Keratinocyte (primary cell): ENCODE measurements at regions not wholly inside any gene's neighbourhood (a gene's known extent, or its start where the extent isn't known, plus 50 kb on each side); places are given as distances from the start of the nearest gene placed in this dataset.
"Not testable (repeated sequence)": the region's sequence is repeated elsewhere in the genome, so short reads cannot be mapped to it uniquely, and the experiment has no call there.

Source experiments
- DNase-seq: peaks from one replicate; pipeline ENCODE4 v3.0.0-alpha.2; 2011; ENCODE audit warnings: low read depth, missing footprints, low spot score
- FAIRE-seq: peaks from 2 replicates; lab custom pipeline; 2011; peaks lifted over from hg19 to GRCh38; lab: Jason Lieb, UNC
- H2AFZ ChIP-seq: 2 replicates; pipeline ENCODE4 v1.6.0; 2012; ENCODE audit warnings: low read length, control low read depth, inconsistent platforms; ENCODE audit not compliant: control insufficient read depth
- H3K27ac ChIP-seq: 2 replicates; pipeline ENCODE4 v1.5.1; 2011; ENCODE audit warnings: low read length; ENCODE audit not compliant: control insufficient read depth, insufficient read depth
- H3K27me3 ChIP-seq: 3 replicates; pipeline ENCODE4 v1.6.0; 2011; ENCODE audit warnings: low read length; ENCODE audit not compliant: control insufficient read depth, insufficient read depth; ENCODE audit errors: extremely low read depth
- H3K36me3 ChIP-seq, 2 experiments: 2 replicates in 1 of 2; 3 replicates in 1 of 2; pipeline ENCODE4 v1.5.1; 2011; ENCODE audit warnings: low read length in 2 of 2, mild to moderate bottlenecking in 1 of 2; ENCODE audit not compliant: control insufficient read depth in 2 of 2, insufficient read depth in 2 of 2; ENCODE audit errors: extremely low read depth in 1 of 2
- H3K4me1 ChIP-seq: 3 replicates; pipeline ENCODE4 v1.5.1; 2011; ENCODE audit warnings: low read length; ENCODE audit not compliant: control insufficient read depth, insufficient read depth; ENCODE audit errors: extremely low read depth
- H3K4me2 ChIP-seq: 3 replicates; pipeline ENCODE4 v1.6.0; 2011; ENCODE audit warnings: low read depth, low read length; ENCODE audit not compliant: control insufficient read depth, insufficient read depth; ENCODE audit errors: extremely low read depth
- H3K4me3 ChIP-seq, 3 experiments: fragments of 200-600 bp in 1 of 3; sonication (generic) in 1 of 3; 2 replicates in 2 of 3; 3 replicates in 1 of 3; pipeline ENCODE4 v1.5.1; 2011 to 2016; ENCODE audit warnings: low read length in 3 of 3, mild to moderate bottlenecking in 3 of 3, control low read depth in 2 of 3, inconsistent platforms in 1 of 3, low read depth in 1 of 3, mixed read lengths in 1 of 3, mixed run types in 1 of 3, moderate library complexity in 1 of 3; ENCODE audit not compliant: control insufficient read depth in 2 of 3, insufficient read depth in 2 of 3; ENCODE audit errors: extremely low read depth in 1 of 3
- H3K79me2 ChIP-seq: 2 replicates; pipeline ENCODE4 v1.6.0; 2012; ENCODE audit warnings: low read length; ENCODE audit not compliant: control insufficient read depth, insufficient read depth
- H3K9ac ChIP-seq: 3 replicates; pipeline ENCODE4 v1.6.0; 2011; ENCODE audit warnings: low read length; ENCODE audit not compliant: control insufficient read depth, insufficient read depth; ENCODE audit errors: extremely low read depth
- H3K9me1 ChIP-seq: 3 replicates; pipeline ENCODE4 v1.6.0; 2011; ENCODE audit warnings: low read length; ENCODE audit not compliant: control insufficient read depth, insufficient read depth; ENCODE audit errors: extremely low read depth
- H3K9me3 ChIP-seq: 2 replicates; pipeline ENCODE4 v1.5.1; 2012; ENCODE audit warnings: low read depth, low read length; ENCODE audit not compliant: control insufficient read depth
- H4K20me1 ChIP-seq: 3 replicates; pipeline ENCODE4 v1.6.0; 2011; ENCODE audit warnings: low read length; ENCODE audit not compliant: control insufficient read depth, insufficient read depth; ENCODE audit errors: extremely low read depth
- CTCF ChIP-seq, 3 experiments: IDR thresholded peaks in 1 of 3; conservative IDR thresholded peaks in 1 of 3; optimal IDR thresholded peaks in 1 of 3; 2 replicates in 2 of 3; 3 replicates in 1 of 3; pipeline versions ENCODE3 to v1.5.1; 2011; ENCODE audit warnings: low read length in 3 of 3, mild to moderate bottlenecking in 3 of 3, moderate library complexity in 2 of 3, control low read depth in 1 of 3, inconsistent platforms in 1 of 3; ENCODE audit not compliant: insufficient read depth in 2 of 3; ENCODE audit errors: extremely low read depth in 1 of 3
- EZH2 ChIP-seq: IDR thresholded peaks from one replicate; pipeline ENCODE4 v1.6.1; 2012; ENCODE audit warnings: inconsistent platforms, mild to moderate bottlenecking, low read length, moderate library complexity
- dilution Hi-C: fragments of 300-500 bp; cut with MboI; formaldehyde crosslinking; loops from one replicate; pipeline ENCODE4 v1.7.0; 2020; ENCODE audit warnings: low sequenced_read_pairs; ENCODE audit not compliant: extremely low pct_ligation_motif_present

GRCh38 chr13:62375653-62376052, 960.0 kb upstream of the PCDH20 start:
- no peaks in the 10 kb centered on the region for H3K79me2 ChIP-seq
- no peaks in the 10 kb centered on the region for H3K27me3 ChIP-seq
- no peak overlapping the region for H3K4me3 ChIP-seq
- FAIRE-seq (no peak), DNase-seq (no peak)
- H3K9me3 ChIP-seq, result no peaks in the 10 kb centered on the region
- H3K9ac ChIP-seq, result no peak overlapping the region
- H2AFZ ChIP-seq, result no peak overlapping the region
- TF ChIP-seq CTCF (optimal IDR thresholded peaks at IDR 0.05 in 1 of 3, IDR thresholded peaks at IDR 0.05 in 1 of 3, conservative IDR thresholded peaks at IDR 0.05 in 1 of 3; ENCODE audit: extremely low read depth in 1 of 3, insufficient read depth in 2 of 3, low read length in 3 of 3) (no peak), EZH2 (no peak)
- H3K36me3 ChIP-seq, result no peaks in the 10 kb centered on the region
- no peak overlapping the region for H3K4me2 ChIP-seq
- no peaks in the 10 kb centered on the region for H3K9me1 ChIP-seq
- no peaks in the 10 kb centered on the region for H3K4me1 ChIP-seq
- no peak overlapping the region for H3K27ac ChIP-seq
- dilution Hi-C loops, result no loop called here
- H4K20me1 ChIP-seq, result no peaks in the 10 kb centered on the region

- no peak for TF ChIP-seq CTCF (optimal IDR thresholded peaks at IDR 0.05 in 1 of 3, IDR thresholded peaks at IDR 0.05 in 1 of 3, conservative IDR thresholded peaks at IDR 0.05 in 1 of 3; ENCODE audit: extremely low read depth in 1 of 3, insufficient read depth in 2 of 3, low read length in 3 of 3)
- TF ChIP-seq EZH2, result no peak
- Histone ChIP-seq H3K27me3 (no peaks in the 10 kb centered on the region), H3K9me1 (no peaks in the 10 kb centered on the region), H3K4me1 (no peaks in the 10 kb centered on the region), H3K79me2 (no peaks in the 10 kb centered on the region), H3K4me3 (no peak overlapping the region), H2AFZ (no peak overlapping the region), H3K27ac (no peak overlapping the region), H3K9me3 (no peaks in the 10 kb centered on the region), H3K36me3 (no peaks in the 10 kb centered on the region), H3K9ac (no peak overlapping the region), H3K4me2 (no peak overlapping the region), H4K20me1 (no peaks in the 10 kb centered on the region)
- FAIRE-seq, result no peak
- dilution Hi-C loops, result no loop called here
- DNase-seq, result no peak
Observed at GRCh38 chr13:62371737-62372136, 956.1 kb upstream of the PCDH20 start.

GRCh38 chr13:62367971-62368370, 952.3 kb upstream of the PCDH20 start:
- dilution Hi-C loops, H3K27ac ChIP-seq, H3K9me3 ChIP-seq, H3K4me2 ChIP-seq, H3K4me3 ChIP-seq, H3K9me1 ChIP-seq, FAIRE-seq, H3K27me3 ChIP-seq, H3K36me3 ChIP-seq, H3K79me2 ChIP-seq, H4K20me1 ChIP-seq, H2AFZ ChIP-seq, DNase-seq, H3K4me1 ChIP-seq, H3K9ac ChIP-seq: not testable (repeated sequence)
